Coronary artery (tissue), 2 donors: ENCODE measurements at regions not wholly inside any gene's neighbourhood (a gene's known extent, or its start where the extent isn't known, plus 50 kb on each side); places are given as distances from the start of the nearest gene placed in this dataset.

ENCODE experiments used
- DNase-seq: peaks from one replicate; pipeline ENCODE4 v3.0.0-alpha.2; 2017; ENCODE audit warnings: low spot score
- H3K27ac ChIP-seq, 2 donors: fragments of 200-600 bp; sonication (generic); one replicate each; pipeline ENCODE4 v1.5.1; 2016 to 2019
- H3K4me3 ChIP-seq: fragments of 200-600 bp; sonication (generic); 2 replicates; pipeline ENCODE4 v1.5.1; 2016; ENCODE audit warnings: mild to moderate bottlenecking, moderate library complexity
- TF ChIP-seq, protein P1 (sequence below): fragments of 200-600 bp; sonication (generic); IDR thresholded peaks from one replicate; pipeline ENCODE4 v1.5.1; 2019; ENCODE audit warnings: antibody characterized with exemption

DNA sequence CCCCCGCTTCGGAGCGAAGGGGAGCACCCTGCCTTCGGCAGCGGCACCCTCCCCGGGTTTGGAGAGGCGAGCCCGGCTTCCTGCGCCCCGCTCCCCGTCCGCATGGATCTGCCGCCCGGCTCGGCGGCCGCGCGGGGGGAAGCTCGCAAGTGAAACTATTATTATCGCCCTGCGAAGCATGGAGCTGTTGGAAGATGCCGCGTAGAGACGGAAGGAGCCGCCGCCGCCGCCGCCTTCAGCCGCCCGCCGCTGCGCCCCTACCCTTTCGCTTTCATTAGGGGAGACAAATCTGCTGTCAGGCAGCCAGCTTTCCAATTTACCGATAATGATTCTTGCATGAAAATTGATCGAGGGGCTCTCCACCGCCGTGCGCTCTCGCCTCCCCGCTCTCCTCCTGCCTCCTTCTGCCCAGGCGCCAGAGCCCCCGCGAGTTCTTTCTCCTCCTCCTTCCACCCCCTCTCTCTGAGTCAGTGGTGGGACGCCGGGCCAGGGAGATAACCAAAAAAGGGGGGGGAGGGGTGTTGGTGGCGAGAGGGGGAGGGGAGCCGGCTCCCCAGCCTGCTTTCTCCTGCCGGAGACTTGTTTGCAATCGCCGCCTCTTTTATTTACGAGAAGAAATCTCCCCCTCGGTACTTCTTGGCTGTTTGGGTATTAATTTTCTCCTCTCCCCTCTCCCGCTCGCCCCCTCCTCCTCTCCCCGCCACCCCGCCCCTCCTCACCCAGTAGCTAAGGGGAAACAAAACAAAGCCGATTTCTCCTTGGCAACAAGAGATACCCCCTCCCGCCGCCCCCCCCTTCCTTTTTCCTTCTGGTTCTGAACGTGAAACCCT is 58.0 kb upstream of the GSE1 start:
- TF ChIP-seq, protein P1, sequence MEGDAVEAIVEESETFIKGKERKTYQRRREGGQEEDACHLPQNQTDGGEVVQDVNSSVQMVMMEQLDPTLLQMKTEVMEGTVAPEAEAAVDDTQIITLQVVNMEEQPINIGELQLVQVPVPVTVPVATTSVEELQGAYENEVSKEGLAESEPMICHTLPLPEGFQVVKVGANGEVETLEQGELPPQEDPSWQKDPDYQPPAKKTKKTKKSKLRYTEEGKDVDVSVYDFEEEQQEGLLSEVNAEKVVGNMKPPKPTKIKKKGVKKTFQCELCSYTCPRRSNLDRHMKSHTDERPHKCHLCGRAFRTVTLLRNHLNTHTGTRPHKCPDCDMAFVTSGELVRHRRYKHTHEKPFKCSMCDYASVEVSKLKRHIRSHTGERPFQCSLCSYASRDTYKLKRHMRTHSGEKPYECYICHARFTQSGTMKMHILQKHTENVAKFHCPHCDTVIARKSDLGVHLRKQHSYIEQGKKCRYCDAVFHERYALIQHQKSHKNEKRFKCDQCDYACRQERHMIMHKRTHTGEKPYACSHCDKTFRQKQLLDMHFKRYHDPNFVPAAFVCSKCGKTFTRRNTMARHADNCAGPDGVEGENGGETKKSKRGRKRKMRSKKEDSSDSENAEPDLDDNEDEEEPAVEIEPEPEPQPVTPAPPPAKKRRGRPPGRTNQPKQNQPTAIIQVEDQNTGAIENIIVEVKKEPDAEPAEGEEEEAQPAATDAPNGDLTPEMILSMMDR, result no peak
- H3K4me3 ChIP-seq, result peak overlapping the region; percentile 94
- DNase-seq, result peak; percentile 83
- peak overlapping the region; percentile 61 to 97 for H3K27ac ChIP-seq

DNA sequence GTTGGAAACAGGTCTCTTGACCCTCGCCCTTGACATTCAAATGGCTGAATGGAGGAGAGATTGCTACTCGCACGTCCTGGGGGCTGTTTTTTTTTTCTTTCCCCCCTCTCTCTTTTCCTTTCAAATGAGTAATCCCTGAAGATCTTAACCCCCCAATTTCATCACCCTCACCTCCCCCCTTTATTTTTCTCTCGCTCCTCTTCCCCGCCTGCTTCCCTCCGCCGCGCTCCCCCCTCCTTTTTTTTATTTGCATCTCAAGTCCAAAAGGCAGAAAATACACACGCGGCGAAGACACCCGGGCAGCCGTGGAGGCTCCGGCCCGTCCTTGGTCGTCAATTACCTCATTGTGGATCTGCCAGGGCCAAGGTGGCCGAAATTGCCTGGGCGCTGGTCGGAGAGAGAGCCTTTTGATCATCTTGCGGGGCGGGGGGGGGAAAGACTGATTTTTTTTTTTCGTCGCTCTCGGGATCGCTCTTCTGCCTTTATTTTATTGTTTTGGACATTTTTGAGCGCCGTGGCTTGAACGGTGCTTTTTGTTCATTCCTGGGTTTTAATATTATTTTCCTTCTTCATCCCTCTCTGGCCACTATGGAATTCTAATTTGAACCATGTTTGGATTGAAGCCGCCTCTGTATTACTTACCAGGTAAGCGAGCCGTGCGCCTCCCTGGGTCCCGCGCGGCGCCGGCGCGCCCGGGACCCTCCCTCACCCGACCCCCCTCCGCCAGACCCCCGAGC is 57.2 kb upstream of the GSE1 start:
- Histone ChIP-seq H3K4me3 (peak overlapping the region; percentile 94), H3K27ac (peak overlapping the region; percentile 43 to 97)
- TF ChIP-seq, protein P1, result no peak
- no peak for DNase-seq

DNA sequence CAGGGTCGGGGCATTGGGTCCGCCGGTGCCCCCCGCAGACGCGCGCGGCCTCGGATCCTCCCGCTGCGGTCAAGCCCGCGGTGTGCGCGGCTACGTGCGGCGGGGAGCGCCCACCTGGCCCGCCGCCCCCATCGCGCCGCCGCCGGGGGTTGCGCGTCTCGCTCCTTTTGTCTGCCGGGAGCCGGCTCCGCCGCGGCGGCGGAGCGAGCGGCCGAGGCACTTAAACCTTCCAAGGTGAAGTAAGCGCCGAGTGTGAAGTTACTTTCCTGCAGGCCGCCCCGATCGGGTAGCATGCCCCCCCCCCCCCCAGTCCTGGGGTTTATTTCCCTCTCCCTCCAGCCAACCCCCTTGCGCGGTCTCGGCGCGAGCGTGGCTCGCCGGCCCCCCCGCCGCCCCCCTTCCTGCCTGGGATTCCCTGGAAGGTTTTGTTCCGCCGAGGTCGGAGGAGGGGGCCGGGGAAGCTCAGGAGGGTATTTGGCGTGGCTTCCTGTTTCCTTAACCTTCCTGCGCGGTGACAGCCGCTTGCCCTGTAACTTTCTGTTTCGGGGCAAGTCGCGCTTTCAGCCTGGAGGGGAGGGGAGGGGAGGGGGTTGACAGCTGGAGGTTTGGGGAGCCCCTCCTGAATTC is 56.6 kb upstream of the GSE1 start:
- DNase-seq, result no peak
- Histone ChIP-seq H3K4me3 (peak overlapping the region; percentile 94), H3K27ac (peak overlapping the region; percentile 43 to 97)
- TF ChIP-seq, protein P1, result no peak

DNA sequence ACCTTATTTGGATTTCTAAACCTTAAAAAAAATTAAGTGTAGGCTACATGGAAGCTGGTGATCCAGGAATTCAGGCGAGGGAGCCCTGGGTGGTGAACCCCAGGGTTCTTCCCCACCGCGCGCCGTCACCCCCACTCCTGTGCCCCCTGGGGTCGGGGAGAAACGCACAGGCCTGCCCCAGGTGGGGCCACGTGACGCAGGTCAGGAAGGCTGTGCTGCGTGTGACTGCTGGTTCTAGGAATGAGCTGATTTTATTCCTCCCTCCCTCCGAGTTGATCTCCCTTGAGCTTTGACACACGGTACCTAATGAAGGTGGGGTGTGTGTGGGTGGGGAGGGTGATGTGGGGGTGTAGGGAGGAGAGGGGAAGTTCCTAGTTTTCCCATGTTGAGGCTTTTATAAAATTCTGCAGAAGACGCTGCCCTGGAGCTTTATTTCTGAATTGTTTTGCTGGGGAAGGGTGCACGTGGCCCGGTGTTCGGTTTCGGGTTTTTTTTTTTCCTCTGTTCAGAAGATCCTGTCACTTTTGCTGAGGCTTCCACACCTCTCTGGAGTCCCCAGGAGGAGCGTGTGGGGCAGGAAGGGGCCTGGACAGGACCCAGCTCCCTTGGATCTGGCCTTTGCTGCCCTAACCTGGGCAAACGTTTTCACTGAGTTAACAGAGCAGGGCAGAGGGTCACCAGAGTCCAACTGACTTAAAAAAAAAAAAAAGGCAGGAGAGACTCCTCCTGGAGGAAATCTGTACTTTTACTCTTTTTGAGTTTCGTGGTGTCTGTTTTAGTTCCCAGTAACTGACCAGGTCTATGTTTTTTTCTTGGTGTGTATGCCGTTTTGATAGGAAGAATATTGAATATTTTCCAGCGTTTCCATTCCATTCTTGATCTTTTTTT is 55.8 kb upstream of the GSE1 start:
- TF ChIP-seq, protein P1, result no peak
- Histone ChIP-seq H3K4me3 (peak overlapping the region; percentile 94), H3K27ac (peak overlapping the region; percentile 43 to 97)
- no peak for DNase-seq

DNA sequence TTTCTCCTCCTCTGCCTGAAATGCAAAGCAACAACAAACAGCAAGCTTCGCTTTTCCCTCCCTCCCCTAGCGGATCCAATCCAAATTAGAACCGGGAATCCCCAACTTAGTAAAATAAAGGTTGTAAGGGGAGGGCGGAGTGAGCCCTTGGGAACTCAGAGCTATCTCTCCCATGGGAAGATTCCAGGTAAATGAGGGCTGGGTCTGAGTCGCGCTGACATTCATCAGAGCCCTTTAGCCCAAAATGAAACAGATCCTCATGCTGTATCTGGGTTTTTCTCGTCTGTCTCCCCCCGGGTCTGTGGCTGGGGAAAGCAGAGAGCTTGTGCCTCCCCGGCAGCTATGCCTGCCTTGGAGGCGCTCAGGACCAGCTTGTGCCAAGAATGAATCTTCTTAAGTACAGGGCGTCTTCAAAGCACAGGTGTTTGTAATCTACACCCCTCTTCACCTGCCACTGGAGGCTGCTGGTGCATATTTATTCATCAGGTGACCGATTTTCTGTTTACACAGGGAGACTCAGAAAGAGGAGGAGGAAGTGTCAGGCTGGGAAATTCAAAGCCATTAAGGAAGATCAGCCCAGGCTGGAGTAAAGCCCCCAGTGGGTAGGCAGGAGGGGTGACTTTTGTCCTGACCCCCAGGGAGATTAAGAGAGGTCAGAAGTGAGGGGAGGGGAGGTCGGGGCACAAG is 55.0 kb upstream of the GSE1 start:
- H3K27ac ChIP-seq, result peak overlapping the region; percentile 43 to 97
- TF ChIP-seq, protein P1, result no peak
- H3K4me3 ChIP-seq, result peak overlapping the region; percentile 94
- DNase-seq, result no peak

DNA sequence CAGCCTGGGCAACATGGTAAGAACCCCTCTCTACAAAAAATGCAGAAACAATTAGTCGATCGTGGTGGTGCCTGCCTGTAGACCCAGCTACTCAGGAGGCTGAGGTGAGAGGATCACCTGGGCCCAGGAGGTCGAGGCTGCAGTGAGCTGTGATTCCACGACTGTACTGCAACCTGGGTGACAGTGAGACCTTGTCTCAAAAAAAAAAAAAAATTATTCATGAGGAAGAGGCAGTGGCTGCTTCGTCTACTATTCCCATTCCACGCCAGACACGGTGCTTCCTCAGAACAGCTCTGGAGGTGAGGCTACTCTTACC is 52.2 kb upstream of the GSE1 start:
- peak overlapping the region in 1 of 2 donors; percentile 29 for H3K27ac ChIP-seq
- H3K4me3 ChIP-seq, result no peak overlapping the region
- TF ChIP-seq, protein P1, result no peak
- DNase-seq, result no peak
